NCI-H524 (cell line): ENCODE measurements at regions not wholly inside any gene's neighbourhood (a gene's known extent, or its start where the extent isn't known, plus 50 kb on each side); places are given as distances from the start of the nearest gene placed in this dataset.
"Not testable (repeated sequence)": the region's sequence is repeated elsewhere in the genome, so short reads cannot be mapped to it uniquely, and the experiment has no call there.

Experiments used
- DNase-seq, 2 experiments: peaks; one replicate each; lab custom pipeline; 2025; lab: John Stamatoyannopoulos, UW

DNA sequence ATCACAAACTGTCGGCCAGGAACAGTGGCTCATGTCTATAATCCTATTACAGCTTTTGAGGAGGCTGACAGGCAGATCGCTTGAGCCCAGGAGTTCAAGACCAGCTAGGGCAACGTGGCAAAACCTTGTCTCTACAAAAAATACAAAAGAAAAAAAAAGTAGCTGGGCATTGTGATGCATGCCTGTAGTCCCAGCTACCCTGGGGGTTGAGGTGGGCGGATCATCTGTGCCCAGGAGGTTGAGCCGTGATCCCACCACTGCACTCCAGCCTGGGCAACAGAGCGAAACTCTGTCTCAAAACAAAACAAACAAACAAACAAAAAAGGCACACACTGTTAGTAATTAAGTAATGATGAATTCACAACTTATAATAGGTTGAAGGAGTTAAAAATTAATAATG, 441.5 kb upstream of the PCDH15 start:
- DNase-seq = no peak

DNA sequence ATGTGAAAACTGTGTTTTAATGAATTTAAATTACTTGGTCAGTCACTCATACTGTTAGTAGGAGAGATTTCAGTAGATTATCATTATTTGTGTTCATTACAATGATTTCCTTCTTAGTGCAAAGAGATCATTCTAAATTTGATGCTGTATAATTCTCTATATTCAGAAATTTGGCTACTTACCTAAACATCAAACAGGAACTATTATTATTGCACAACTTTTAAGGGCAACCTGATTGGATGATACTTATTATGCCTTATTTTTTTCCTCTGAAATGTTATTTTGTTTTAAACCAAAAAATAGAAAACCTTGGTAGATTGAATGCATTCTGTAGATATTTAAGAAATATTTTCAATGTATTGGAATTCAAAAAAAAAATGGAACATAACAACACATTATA, 436.4 kb upstream of the PCDH15 start:
- no peak for DNase-seq

DNA sequence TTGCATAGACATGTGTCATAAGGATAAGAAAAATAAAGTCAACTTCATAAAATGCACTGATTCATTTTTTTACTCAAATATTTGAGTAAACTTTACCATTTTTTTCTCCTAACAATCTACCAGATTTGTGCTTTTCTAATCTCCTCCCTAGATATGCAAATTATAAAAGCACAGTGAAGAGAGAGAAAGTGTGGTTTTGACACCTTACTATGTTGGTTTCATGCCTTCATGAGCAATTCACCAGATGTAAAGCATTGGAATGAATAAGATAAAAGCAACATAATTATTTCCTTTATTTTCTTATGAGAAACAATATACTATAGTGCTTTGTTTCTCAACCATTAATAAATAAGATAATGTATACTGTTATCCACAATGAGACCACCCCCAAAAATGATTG, 432.5 kb upstream of the PCDH15 start:
- DNase-seq = no peak

DNA sequence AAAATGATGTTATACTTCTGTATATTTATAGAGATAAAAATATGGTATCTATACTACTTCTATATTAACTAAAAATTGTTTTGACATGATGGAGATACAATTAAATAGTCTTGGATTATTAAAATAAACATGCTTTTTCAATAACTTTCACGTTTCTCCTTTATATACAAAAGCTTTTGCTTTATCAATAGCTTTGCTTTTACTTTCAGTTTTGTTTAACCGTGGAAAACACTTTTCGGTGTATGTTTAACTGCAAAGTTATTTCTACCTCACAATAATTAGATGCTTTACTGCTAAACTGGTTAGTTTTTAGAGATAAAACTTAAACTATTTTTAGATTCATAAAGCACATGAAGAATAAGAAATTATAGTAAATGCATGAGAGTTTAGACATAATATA, 432.1 kb upstream of the PCDH15 start:
- no peak for DNase-seq

DNA sequence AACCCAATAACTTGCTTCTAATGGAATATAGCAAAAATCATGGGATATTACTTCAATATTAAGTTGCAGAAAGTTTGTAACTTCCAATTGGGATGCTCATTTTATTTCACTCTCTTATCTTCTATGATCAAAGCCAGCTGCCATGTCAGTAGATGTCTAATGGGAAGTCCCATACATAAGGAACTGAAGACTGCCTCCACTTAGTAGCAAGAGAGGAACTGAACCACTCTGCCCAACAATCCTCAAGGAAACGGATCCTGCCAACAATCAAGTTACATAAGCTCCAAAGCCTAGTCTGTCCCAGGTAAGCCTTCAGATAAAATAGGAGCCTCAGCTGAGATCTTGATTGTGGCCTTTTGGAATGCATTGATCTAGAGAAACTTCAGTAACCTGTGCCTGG, 431.5 kb upstream of the PCDH15 start:
- no peak for DNase-seq

DNA sequence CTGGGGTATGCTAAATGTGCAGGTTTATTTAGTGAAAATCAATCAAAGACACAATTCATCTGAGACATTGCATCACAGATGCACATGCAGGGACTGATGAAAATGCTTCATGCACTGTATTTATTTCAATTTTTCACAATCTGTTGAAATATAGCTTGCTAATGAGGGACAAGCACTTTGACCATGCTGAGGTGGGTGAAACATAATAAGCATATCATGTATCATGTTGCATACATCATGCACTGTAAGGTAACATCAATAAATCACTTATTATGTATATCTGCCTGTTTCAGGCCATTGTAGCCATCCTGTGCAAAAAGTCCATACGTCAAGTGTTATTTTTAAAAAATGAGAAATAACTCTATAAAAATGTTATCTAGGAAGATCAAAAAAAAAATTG, 426.9 kb upstream of the PCDH15 start:
- DNase-seq = no peak

DNA sequence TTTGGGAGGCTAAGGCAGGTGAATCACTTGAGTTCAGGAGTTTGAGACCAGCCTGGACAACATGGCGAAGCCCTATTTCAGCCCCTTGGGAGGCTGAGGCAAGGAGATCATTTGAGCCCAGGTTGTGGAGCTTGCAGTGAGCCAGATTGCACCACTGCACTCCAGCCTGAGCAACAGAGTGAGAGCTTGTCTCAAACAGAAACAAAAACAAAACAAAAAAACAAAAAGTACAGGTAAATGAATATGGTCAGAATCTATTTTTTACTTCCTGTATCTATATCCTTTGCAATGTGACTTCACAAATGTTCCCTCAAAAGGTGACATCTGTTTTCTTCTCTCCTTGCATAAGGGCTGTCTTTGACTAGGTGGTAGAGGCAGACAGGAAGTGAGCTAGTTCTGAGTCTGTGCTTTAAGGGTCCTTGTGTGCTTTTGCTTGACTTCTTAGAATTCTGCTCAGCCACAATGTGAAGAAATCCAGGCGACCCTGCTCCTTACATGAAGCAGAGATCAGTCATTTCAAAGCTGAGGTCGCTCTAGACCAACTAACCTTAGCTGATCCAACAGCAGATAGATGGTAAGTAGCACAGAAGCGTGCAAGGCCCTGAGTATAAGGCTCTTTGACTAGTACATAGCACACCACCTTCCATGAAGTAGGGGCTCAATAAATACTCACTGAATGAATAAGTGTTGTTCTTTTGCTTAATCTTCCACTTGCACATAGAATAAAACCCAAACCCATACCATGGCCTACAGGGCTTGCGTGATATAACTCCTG, 423.2 kb upstream of the PCDH15 start:
- no peak for DNase-seq

DNA sequence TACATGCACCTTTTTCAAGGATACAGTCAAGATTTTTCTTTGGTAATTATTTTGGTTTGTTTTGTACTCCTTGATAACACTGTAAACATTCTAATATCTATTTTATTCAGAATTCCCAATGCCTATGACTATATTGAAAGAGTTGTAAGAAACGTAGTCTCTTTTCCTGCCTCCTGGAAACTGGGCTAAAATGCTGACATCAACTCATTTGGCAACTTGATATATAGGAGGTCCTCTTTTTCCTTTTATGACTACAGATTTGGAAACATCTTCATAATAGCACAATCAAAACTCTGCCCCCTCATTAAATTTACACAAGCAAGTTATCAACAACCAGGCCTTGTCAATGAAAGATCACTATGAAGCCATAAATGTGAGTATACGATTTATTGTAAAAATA, 422.3 kb upstream of the PCDH15 start:
- DNase-seq = no peak

DNA sequence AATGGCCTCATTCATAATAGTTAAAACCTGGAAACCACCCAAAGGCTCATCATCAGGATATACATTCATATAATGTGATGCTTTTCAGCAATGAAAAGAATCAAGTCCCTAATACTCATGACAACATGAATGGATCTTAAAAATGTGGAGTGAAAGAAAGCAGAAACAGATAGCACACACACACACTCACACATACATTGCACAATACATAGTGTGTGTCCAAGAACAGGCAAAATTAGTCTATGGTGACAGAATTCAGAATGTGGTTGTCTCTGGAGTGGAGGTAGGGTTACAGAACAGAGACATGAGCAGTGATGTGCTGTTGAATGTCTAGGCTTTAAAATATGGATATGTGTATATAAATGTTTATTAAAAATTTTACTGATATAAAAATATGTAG, 419.9 kb upstream of the PCDH15 start:
- no peak for DNase-seq

DNA sequence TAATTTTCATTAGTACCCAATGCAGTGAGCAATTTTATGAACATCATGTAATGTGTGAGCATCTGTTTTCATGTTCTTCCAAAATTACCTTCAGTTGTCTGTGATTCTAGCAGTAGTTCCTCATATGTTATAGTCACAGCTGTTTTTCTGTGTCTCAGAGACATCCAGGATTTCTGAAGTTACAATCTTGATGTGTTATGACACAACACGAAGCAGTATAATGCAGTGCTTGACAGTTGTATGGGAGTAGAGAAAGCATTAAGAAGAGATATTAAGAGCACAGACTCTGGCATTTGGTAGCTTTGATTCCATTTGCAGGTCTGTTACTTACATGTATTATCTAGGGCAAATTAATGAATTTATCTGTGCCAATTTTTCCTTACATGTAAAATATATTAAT, 414.7 kb upstream of the PCDH15 start:
- DNase-seq = no peak

DNA sequence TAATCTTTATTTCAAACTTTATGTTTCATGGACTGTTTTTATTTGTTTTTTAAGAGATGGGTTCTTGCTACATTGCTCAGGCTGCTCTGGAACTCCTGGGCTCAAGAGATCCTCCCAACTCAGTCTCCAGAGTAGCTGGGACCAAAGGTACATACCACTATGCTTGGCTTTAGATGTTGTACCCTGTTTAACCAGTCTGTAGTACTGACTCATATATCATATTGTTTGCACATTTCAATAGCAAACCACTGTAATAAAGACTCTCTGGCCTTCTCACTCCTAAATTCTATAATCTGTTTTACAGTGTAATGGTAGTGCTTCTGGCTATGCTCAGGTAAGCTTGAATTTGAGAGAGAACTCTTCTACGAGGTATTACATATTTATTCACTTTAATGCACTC, 413.6 kb upstream of the PCDH15 start:
- no peak for DNase-seq

DNA sequence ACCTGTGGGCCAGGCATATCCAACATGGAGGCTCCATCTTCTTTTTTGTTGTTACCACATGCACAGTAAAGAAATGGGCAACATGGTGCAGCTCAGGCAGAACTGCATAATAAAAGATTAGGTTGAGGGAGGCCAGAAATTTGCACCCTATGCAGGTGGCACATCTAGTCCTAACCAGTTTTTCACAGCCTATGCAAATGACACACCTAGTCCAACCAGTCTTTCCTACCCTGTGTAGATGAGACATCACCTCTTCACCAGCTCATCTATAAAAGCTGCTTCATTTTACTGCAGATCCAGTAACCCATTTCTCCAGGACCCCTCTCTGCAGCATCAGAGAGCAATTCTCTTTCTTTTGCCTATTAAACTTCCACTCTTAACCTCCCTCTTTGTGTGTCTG, 411.0 kb upstream of the PCDH15 start:
- DNase-seq = no peak

DNA sequence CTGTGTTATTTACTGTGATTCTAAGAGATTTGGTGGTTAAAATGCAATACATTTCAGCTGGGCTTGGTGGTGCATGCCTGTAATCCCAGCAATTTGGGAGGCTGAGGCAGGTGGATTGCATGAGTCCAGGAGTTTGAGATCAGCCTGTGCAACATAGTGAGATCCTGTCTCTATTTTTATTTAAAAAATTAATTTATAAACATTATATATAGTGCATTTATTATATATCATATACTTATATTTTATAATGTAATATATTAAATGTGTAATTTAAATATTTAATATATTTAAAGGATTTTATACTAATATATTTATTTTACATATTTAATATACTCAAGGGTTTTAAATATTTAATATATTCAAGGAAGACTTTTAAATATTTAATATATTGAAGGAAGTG, 402.8 kb upstream of the PCDH15 start:
- DNase-seq = no peak

DNA sequence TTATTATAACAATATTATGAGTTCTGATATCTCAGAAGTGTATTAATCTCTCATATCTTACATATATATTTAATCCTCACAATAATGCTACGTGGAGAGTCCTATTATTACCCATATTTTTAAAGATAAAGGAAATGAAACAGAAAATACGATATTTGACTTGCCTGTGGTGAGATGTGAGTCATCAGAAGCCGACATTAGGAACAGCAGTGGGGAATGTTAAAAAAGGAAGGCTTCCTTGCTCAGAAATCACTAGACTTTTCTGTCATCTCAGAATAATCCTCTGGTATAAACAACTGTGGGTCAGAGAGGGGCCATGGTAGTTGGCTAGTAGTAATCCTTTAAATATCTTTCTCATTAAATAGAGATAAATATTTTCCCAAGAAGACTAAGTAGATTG, 402.3 kb upstream of the PCDH15 start:
- no peak for DNase-seq

DNA sequence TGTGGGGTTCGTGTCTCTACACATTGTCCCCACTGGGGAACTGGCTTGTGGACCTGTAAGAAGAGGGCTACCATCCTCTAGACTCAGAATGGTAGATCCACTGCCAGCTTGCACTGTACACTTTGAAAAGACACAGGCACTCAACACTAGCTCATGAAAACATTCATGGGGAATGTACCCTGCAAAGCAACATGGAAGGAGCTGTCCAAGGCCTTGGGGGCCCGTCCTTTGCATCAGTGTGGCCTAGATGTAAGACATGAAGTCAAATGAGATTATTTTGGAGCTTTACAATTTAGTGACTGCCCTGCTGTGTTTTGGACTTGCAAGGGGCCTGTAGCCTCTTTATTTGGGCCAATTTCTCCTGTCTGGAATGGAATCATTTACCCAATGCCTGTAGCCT, 399.0 kb upstream of the PCDH15 start:
- DNase-seq = no peak

DNA sequence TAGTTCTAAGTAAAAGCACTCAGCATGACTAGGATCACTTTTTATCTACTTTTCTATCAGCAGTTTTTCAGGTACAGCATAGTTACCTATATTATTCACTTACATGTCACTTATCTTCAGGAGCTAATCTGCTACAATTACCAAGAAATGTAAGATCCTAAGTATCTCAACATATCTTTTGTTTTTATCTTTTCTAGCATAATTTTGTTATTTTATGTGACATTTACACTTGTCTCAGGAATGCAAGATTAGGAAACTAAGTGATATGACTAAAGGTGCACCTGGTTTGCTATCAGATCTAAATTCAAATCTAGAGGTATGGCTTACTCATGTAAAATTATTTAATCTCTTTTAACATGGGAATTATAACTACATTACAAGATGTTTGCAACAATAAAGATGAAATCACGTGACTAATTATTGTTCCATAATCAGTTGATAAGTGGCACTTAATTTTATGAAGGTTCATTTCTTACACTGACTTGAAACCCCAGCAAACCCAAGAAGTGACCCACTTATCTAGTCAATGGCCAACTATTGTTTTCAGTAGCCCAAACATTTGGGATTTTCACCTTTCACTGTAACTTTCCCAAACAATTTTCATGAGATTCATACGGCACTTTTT, 390.3 kb upstream of the PCDH15 start:
- DNase-seq = no peak

DNA sequence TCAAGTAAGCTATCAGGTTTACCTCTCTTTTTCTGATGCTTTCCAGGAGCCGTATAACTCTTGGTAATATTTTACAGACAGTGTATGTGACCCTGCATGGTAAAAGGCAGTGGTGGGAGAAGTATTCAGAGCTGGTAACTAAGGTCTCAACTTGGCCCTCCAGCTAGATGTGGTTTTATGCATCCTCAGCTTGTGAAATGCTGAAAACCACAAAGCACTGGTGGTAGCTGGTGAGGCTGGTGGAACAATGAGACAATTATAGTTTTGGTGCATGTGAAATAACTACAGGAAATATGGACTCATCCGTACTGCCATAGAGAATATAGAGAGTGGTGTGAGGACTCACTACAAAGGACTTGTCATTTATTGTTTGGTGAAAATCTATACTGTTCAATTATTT, 383.0 kb upstream of the PCDH15 start:
- DNase-seq = no peak

DNA sequence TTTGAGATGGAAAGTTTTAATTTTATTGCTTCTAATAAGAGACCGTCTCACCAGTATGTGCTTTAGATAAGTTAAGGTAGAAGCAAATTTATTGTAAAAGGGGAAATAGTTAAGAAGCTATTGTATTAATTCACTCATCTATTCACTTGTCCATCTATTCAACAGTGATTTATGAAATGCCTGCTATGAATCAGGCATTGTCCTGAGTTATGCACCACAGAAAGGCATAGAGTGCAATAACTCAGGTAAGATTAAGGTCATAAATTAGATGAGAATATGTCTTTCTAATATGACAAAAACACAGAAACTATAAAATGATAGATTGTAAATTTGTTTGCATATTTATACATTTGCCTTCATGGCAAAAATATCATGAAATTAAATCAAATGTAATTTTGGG, 379.3 kb upstream of the PCDH15 start:
- DNase-seq = no peak

DNA sequence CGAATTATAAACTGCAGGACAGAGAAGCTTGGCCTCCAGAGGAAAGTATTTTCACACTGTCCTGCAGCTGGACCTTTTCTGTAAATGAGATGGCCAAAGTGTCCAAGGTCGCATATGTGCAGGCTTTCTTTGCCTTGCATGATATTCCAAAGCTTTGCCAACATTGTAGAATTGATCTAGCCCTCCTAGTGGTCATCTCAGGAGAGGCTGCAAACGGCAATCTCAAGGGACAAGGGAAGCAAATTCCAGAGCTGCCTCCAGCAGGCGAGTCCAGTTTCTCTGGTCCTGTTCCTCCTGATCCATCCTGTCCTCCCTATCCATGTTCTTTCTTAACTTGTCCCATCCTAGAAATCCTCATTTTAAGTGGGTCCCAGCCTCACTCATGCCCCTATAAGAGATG, 373.4 kb upstream of the PCDH15 start:
- DNase-seq = no peak

DNA sequence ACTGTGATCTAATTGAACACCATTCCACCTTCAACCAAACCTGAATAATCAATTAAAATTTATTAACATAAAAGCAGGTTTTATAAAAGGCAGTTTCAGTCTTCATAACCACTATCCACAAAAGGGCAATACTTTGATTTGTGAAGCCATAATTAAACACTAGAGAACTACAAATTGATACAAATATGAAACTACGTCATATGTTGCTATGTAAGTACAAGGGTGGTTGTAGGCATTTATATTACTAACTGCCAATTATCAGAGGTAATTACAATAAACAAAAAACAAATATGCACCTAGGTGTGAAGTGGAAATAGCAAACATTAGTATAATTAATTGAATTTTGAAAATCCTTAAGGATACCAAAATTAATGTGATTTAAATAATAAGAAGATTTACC, 368.5 kb upstream of the PCDH15 start:
- DNase-seq = no peak

DNA sequence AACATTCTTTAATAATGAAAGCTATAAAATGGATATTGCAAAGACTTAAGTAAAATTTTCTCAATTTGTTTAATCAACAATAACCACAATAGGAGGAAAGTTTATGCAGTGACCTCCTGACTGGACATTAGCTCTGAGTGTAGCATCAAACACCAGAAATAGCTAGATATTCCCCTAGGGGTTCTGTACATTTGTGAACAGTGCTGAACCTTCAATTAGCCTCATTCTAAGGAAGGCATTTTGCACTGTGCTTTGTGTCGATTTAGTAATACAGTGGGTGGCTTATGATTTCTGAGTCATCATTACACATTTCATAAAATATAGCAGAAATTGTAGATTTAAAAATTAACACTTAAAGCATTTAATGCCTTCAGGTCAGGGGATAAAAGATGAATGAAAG, 367.3 kb upstream of the PCDH15 start:
- no peak for DNase-seq

DNA sequence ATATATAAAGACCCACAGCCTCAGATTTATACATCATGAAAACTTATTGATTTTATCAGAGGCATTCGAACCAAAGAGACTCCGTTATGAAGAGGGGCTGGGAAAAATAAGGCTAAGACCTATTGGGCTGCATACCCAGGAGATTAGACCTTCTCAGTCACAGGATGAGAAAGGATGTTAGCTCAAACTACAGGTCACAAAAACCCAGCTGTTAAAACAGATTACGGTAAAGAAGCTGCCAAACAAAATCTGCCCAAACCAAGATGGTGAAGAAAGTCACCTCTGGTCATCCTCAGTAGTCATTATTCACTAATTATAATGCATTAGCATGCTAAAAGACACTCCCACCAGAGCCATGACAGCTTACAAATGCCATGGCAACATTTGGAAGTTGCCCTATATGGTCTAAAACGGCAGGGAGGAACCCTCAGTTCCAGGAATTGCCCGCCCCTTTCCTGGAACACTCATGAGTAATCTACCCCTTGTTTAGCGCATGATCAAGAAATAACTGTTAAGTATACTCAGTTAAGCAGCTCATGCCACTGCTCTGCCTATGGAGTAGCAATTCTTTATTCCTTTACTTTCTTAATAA, 362.5 kb upstream of the PCDH15 start:
- DNase-seq = no peak

DNA sequence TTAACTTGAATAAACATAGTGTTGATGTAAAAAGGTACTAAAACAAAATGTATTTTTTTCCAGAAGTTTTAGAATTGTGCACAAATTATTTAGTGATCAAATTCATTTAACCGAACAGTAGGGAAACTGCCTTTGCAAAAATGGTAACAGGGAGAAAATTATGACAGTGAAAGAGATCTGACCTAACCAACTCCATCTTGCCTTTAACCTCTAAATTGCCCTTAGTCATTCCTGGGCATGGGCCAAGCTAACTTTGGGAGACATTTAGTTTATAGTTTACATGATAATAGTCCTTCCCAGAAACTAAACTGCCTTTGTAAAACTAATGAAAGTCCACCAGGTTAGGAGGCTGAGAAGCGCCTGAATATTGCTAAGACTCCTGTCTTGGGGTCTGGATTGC, 361.3 kb upstream of the PCDH15 start:
- DNase-seq = not testable (repeated sequence)
